ENCODE measurements at regions not wholly inside any gene's neighbourhood (a gene's known extent, or its start where the extent isn't known, plus 50 kb on each side); places are given as distances from the start of the nearest gene placed in this dataset.

- no TSS peak for BruUV-seq (replicated peaks)
- H3K79me2 ChIP-seq (ENCODE audit: insufficient read depth, low read depth, low read length): no peaks in the 10 kb centered on the region
- no peak for TF ChIP-seq CTCF (conservative IDR thresholded peaks at IDR 0.05; ENCODE audit: low read length)
- no peak for TF ChIP-seq EZH2phosphoT487 (IDR thresholded peaks at IDR 0.05; ENCODE audit: borderline replicate concordance, low read depth, low read length)
- H3K27ac ChIP-seq (ENCODE audit: low read depth, low read length, poor library complexity, severe bottlenecking): no peak overlapping the region
- CTCF ChIA-PET (ENCODE audit: unreplicated experiment): no interaction called here
- DNase-seq (ENCODE audit: low spot score): no peak
- no peaks in the 10 kb centered on the region for H3K4me1 ChIP-seq (ENCODE audit: insufficient read depth, low read length, poor library complexity, severe bottlenecking)
- H3K4me3 ChIP-seq (ENCODE audit: low read depth, low read length, poor library complexity, severe bottlenecking): no peak overlapping the region
- H4K20me1 ChIP-seq (ENCODE audit: insufficient read depth, low read length): no peaks in the 10 kb centered on the region
- H3K36me3 ChIP-seq (ENCODE audit: insufficient read depth, low read length): no peaks in the 10 kb centered on the region
- H2AFZ ChIP-seq (ENCODE audit: low read length): no peak overlapping the region
- H3K4me2 ChIP-seq (ENCODE audit: low read length): no peak overlapping the region
- no peaks in the 10 kb centered on the region for H3K9me2 ChIP-seq (ENCODE audit: insufficient read depth, low read length)
- POLR2A ChIA-PET: interaction anchor here (1.3 kb wide), 1 partner anchor 12 kb away, joined by 3 read pairs; no protein-coding TSS in a partner anchor
- H3K9me3 ChIP-seq (ENCODE audit: low read length): no peaks in the 10 kb centered on the region
- intact Hi-C loops (cut with micrococcal nuclease; ENCODE audit: unreplicated experiment): no loop called here
Measured at GRCh38 chr1:168933141-168933805, 173.2 kb upstream of the ATP1B1 start.

GRCh38 chr1:168939110-168939946 is 167.2 kb upstream of the ATP1B1 start:
- Histone ChIP-seq H3K4me3 (ENCODE audit: low read depth, low read length, poor library complexity, severe bottlenecking) (no peak overlapping the region), H3K79me2 (ENCODE audit: insufficient read depth, low read depth, low read length) (no peaks in the 10 kb centered on the region), H3K9me3 (ENCODE audit: low read length) (no peaks in the 10 kb centered on the region), H3K27ac (ENCODE audit: low read depth, low read length, poor library complexity, severe bottlenecking) (no peak overlapping the region), H3K9me2 (ENCODE audit: insufficient read depth, low read length) (no peaks in the 10 kb centered on the region), H3K4me1 (ENCODE audit: insufficient read depth, low read length, poor library complexity, severe bottlenecking) (no peaks in the 10 kb centered on the region), H3K4me2 (ENCODE audit: low read length) (no peak overlapping the region), H2AFZ (ENCODE audit: low read length) (no peak overlapping the region), H3K36me3 (ENCODE audit: insufficient read depth, low read length) (no peaks in the 10 kb centered on the region), H4K20me1 (ENCODE audit: insufficient read depth, low read length) (no peaks in the 10 kb centered on the region)
- ChIA-PET POLR2A (no interaction called here), CTCF (ENCODE audit: unreplicated experiment) (no interaction called here)
- intact Hi-C loops (cut with micrococcal nuclease; ENCODE audit: unreplicated experiment): loop anchor here (5.0 kb wide), 1 partner anchor 52 kb away; no protein-coding TSS in a partner anchor
- BruUV-seq (replicated peaks): no TSS peak
- no peak for DNase-seq (ENCODE audit: low spot score)
- no peak for TF ChIP-seq EZH2phosphoT487 (IDR thresholded peaks at IDR 0.05; ENCODE audit: borderline replicate concordance, low read depth, low read length)
- no peak for TF ChIP-seq CTCF (conservative IDR thresholded peaks at IDR 0.05; ENCODE audit: low read length)

- H3K4me2 ChIP-seq (ENCODE audit: low read length): no peak overlapping the region
- H3K79me2 ChIP-seq (ENCODE audit: insufficient read depth, low read depth, low read length): no peaks in the 10 kb centered on the region
- H4K20me1 ChIP-seq (ENCODE audit: insufficient read depth, low read length): no peaks in the 10 kb centered on the region
- TF ChIP-seq CTCF (conservative IDR thresholded peaks at IDR 0.05; ENCODE audit: low read length) (no peak), EZH2phosphoT487 (IDR thresholded peaks at IDR 0.05; ENCODE audit: borderline replicate concordance, low read depth, low read length) (no peak)
- no peak for DNase-seq (ENCODE audit: low spot score)
- H3K9me3 ChIP-seq (ENCODE audit: low read length): no peaks in the 10 kb centered on the region
- no peaks in the 10 kb centered on the region for H3K9me2 ChIP-seq (ENCODE audit: insufficient read depth, low read length)
- no TSS peak for BruUV-seq (replicated peaks)
- H2AFZ ChIP-seq (ENCODE audit: low read length): no peak overlapping the region
- POLR2A ChIA-PET: no interaction called here
- CTCF ChIA-PET (ENCODE audit: unreplicated experiment): no interaction called here
- H3K27ac ChIP-seq (ENCODE audit: low read depth, low read length, poor library complexity, severe bottlenecking): no peak overlapping the region
- no peaks in the 10 kb centered on the region for H3K4me1 ChIP-seq (ENCODE audit: insufficient read depth, low read length, poor library complexity, severe bottlenecking)
- no peak overlapping the region for H3K4me3 ChIP-seq (ENCODE audit: low read depth, low read length, poor library complexity, severe bottlenecking)
- H3K36me3 ChIP-seq (ENCODE audit: insufficient read depth, low read length): no peaks in the 10 kb centered on the region
- intact Hi-C loops (cut with micrococcal nuclease; ENCODE audit: unreplicated experiment): loop anchor here (5.0 kb wide), 1 partner anchor 53 kb away; no protein-coding TSS in a partner anchor
Measured at GRCh38 chr1:168939947-168940223, 166.6 kb upstream of the ATP1B1 start.
